ENCODE measurements at regions not wholly inside any gene's neighbourhood (a gene's known extent, or its start where the extent isn't known, plus 50 kb on each side); places are given as distances from the start of the nearest gene placed in this dataset.

- no peak for TF ChIP-seq EZH2 (IDR thresholded peaks at IDR 0.05)
- TF ChIP-seq POLR2AphosphoS5 (IDR thresholded peaks at IDR 0.05; ENCODE audit: borderline replicate concordance, low read depth, low read length) = no peak
These were observed 141.9 kb downstream of the SLIT2 start for GRCh38 chr4:20393486-20394100.

Measured in SK-N-MC (cell line).